Inferior parietal cortex (tissue), 1 donor: ENCODE measurements at regions not wholly inside any gene's neighbourhood (a gene's known extent, or its start where the extent isn't known, plus 50 kb on each side); places are given as distances from the start of the nearest gene placed in this dataset.
"Not testable (repeated sequence)": the region's sequence is repeated elsewhere in the genome, so short reads cannot be mapped to it uniquely, and the experiment has no call there.

Experiments used
- DNase-seq: peaks from one replicate; pipeline ENCODE4 v3.0.0-alpha.2; 2016; ENCODE audit errors: extremely low spot score

GRCh38 chr1:55786396-55786795, 571.2 kb upstream of the USP24 start:
- DNase-seq, result no peak

- not testable (repeated sequence) for DNase-seq
These were observed 569.8 kb upstream of the USP24 start for GRCh38 chr1:55784941-55785450.

- DNase-seq, result peak; percentile 7
These were observed 566.8 kb upstream of the USP24 start for GRCh38 chr1:55781944-55782482.

- no peak for DNase-seq
These were observed 565.8 kb upstream of the USP24 start for GRCh38 chr1:55781003-55781402.

- DNase-seq, result no peak
These were observed 562.4 kb upstream of the USP24 start for GRCh38 chr1:55777545-55777944.

GRCh38 chr1:55775007-55775406, 559.8 kb upstream of the USP24 start:
- no peak for DNase-seq

- no peak for DNase-seq
These were observed 559.3 kb upstream of the USP24 start for GRCh38 chr1:55774446-55774845.

GRCh38 chr1:55773211-55773940, 558.2 kb upstream of the USP24 start:
- no peak for DNase-seq

GRCh38 chr1:55768327-55768952, 553.3 kb upstream of the USP24 start:
- no peak for DNase-seq

- DNase-seq, result no peak
These were observed 552.0 kb upstream of the USP24 start for GRCh38 chr1:55767171-55767570.

- not testable (repeated sequence) for DNase-seq
These were observed 550.3 kb upstream of the USP24 start for GRCh38 chr1:55765505-55765904.

- no peak for DNase-seq
These were observed 536.6 kb upstream of the USP24 start for GRCh38 chr1:55751776-55752175.

GRCh38 chr1:55750628-55750995, 535.4 kb upstream of the USP24 start:
- DNase-seq, result no peak

GRCh38 chr1:55749975-55750627, 534.9 kb upstream of the USP24 start:
- DNase-seq, result no peak

GRCh38 chr1:55747408-55747841, 532.3 kb upstream of the USP24 start:
- DNase-seq, result no peak

- no peak for DNase-seq
These were observed 531.5 kb upstream of the USP24 start for GRCh38 chr1:55746710-55747109.

GRCh38 chr1:55741516-55741915, 526.4 kb upstream of the USP24 start:
- peak; percentile 12 for DNase-seq

- no peak for DNase-seq
These were observed 519.9 kb upstream of the USP24 start for GRCh38 chr1:55735106-55735505.

- no peak for DNase-seq
These were observed 511.8 kb upstream of the USP24 start for GRCh38 chr1:55726994-55727393.

- no peak for DNase-seq
These were observed 510.2 kb upstream of the USP24 start for GRCh38 chr1:55725378-55725777.

GRCh38 chr1:55724551-55725325, 509.6 kb upstream of the USP24 start:
- no peak for DNase-seq

GRCh38 chr1:55723001-55723400, 507.8 kb upstream of the USP24 start:
- DNase-seq, result no peak
